ENCODE measurements at regions not wholly inside any gene's neighbourhood (a gene's known extent, or its start where the extent isn't known, plus 50 kb on each side); places are given as distances from the start of the nearest gene placed in this dataset.

- H2AK5ac ChIP-seq (ENCODE audit: insufficient read length, low read length) = no peak overlapping the region
- no peak overlapping the region for H3K56ac ChIP-seq (ENCODE audit: insufficient read length, low read depth, low read length)
- TF ChIP-seq CTCF (conservative IDR thresholded peaks at IDR 0.05) = no peak
- H3K27me3 ChIP-seq (ENCODE audit: insufficient read depth, low read length) = no peaks in the 10 kb centered on the region
- H4K8ac ChIP-seq (replicated peaks; ENCODE audit: insufficient read length, low read depth, low read length) = no peak overlapping the region
- H3K79me1 ChIP-seq (ENCODE audit: insufficient read depth, low read depth, low read length, poor library complexity, severe bottlenecking) = no peaks in the 10 kb centered on the region
- no peak overlapping the region for H2BK120ac ChIP-seq (ENCODE audit: low read depth, low read length, poor library complexity, severe bottlenecking)
- H2BK15ac ChIP-seq (ENCODE audit: low read depth, low read length) = no peak overlapping the region
- WGBS (ENCODE audit: extremely low coverage, insufficient read length, low lambda C conversion rate) = no CpG with 5 or more reads among the region's 5 CpGs
- H3K23me2 ChIP-seq (ENCODE audit: insufficient read length, low read depth, low read length, poor library complexity, severe bottlenecking) = no peaks in the 10 kb centered on the region
- H2AFZ ChIP-seq (ENCODE audit: low read length) = no peak overlapping the region
- no peak overlapping the region for H3T11ph ChIP-seq (ENCODE audit: low read length)
- H3K14ac ChIP-seq (ENCODE audit: insufficient read depth, low read length) = no peak overlapping the region
- H3K27ac Mint-ChIP-seq = no peak overlapping the region
- H3K9me3 ChIP-seq (ENCODE audit: control insufficient read depth, low read depth, low read length) = no peaks in the 10 kb centered on the region
- H3K36me3 Mint-ChIP-seq (ENCODE audit: insufficient read depth in 1 of 3, low read depth in 3 of 3) = no peaks in the 10 kb centered on the region
- H3K4me1 ChIP-seq (ENCODE audit: insufficient read depth, low read length) = peaks cover 6% of the 10 kb centered on the region; the same call in 1 of the 2 replicates
- no peak overlapping the region for H2BK20ac ChIP-seq (ENCODE audit: low read depth, low read length, poor library complexity, severe bottlenecking)
- no peak overlapping the region for H3K9ac ChIP-seq (ENCODE audit: extremely low read depth, insufficient read length, low read length)
- H3K4ac ChIP-seq (ENCODE audit: low read depth, low read length) = no peak overlapping the region
- peaks cover 71 to 76% of the 10 kb centered on the region in 2 experiments for H3K4me1 Mint-ChIP-seq
- no peak overlapping the region for H3K4me2 ChIP-seq (ENCODE audit: insufficient read depth, insufficient read length, low read length)
- no peaks in the 10 kb centered on the region for H4K20me1 ChIP-seq (ENCODE audit: control insufficient read depth, insufficient read depth, insufficient read length)
- no peak overlapping the region for H4K91ac ChIP-seq (ENCODE audit: insufficient read length, low read depth, low read length)
- DNase-seq = no peak
- no peak overlapping the region for H2BK12ac ChIP-seq (ENCODE audit: insufficient read length, low read depth, low read length)
- H3K27me3 Mint-ChIP-seq (ENCODE audit: low read depth) = peaks cover 36% of the 10 kb centered on the region
- no peak overlapping the region for H3K23ac ChIP-seq (ENCODE audit: insufficient read length, low read depth, low read length)
- no peak overlapping the region for H3K4me3 Mint-ChIP-seq
- H2BK5ac ChIP-seq (ENCODE audit: insufficient read length, low read length) = no peak overlapping the region
- no peaks in the 10 kb centered on the region for H3K9me3 Mint-ChIP-seq
- no peak overlapping the region for H3K18ac ChIP-seq (ENCODE audit: insufficient read length, low read depth, low read length)
- H3K79me2 ChIP-seq (ENCODE audit: insufficient read depth, low read length) = no peaks in the 10 kb centered on the region
- H4K5ac ChIP-seq (ENCODE audit: insufficient read length, low read depth, low read length) = no peak overlapping the region
- H3K27ac ChIP-seq (ENCODE audit: insufficient read length, low read depth, low read length) = no peak overlapping the region
Observed at GRCh38 chr11:134727636-134728035, 315.6 kb upstream of the B3GAT1 start.
